Activated B cell treated with CpG ODN at 0.5 μM for 24 hours (primary cell): ENCODE measurements at regions not wholly inside any gene's neighbourhood (a gene's known extent, or its start where the extent isn't known, plus 50 kb on each side); places are given as distances from the start of the nearest gene placed in this dataset.

Experiments used
- ATAC-seq: fragments of 200-7000 bp; cut with Tn5 transposase; one replicate; pipeline ENCODE4 v1.10.0; 2021; ENCODE audit warnings: low read depth, mild to moderate bottlenecking, moderate library complexity
- CTCF ChIA-PET: fragments of 350-600 bp; sonication (Branson Sonifier 250); formaldehyde crosslinking; loops from one replicate; lab custom pipeline; 2021; ENCODE audit warnings: antibody characterized with exemption; lab: Charles Lee
- POLR2A ChIA-PET: fragments of 350-600 bp; sonication (Branson Sonifier 250); formaldehyde crosslinking; loops from one replicate; lab custom pipeline; 2021; ENCODE audit warnings: antibody characterized with exemption; lab: Charles Lee
- DNase-seq: peaks from one replicate; pipeline ENCODE4 v3.0.0; 2022
- H3K27ac Mint-ChIP-seq: one replicate; pipeline ENCODE4 v1.8.0; 2020; ENCODE audit warnings: mixed read lengths
- H3K27me3 Mint-ChIP-seq: one replicate; pipeline ENCODE4 v1.8.0; 2021; ENCODE audit warnings: mixed read lengths
- H3K36me3 Mint-ChIP-seq: one replicate; pipeline ENCODE4 v1.8.0; 2021; ENCODE audit warnings: low read depth, mixed read lengths
- H3K4me1 Mint-ChIP-seq: one replicate; pipeline ENCODE4 v1.8.0; 2021; ENCODE audit warnings: mixed read lengths
- H3K4me3 Mint-ChIP-seq: one replicate; pipeline ENCODE4 v1.8.0; 2020; ENCODE audit warnings: mild to moderate bottlenecking, mixed read lengths
- H3K9me3 Mint-ChIP-seq: one replicate; pipeline ENCODE4 v1.8.0; 2020; ENCODE audit warnings: mixed read lengths
- CTCF ChIP-seq: fragments of 200-600 bp; IDR thresholded peaks from one replicate; pipeline ENCODE4 v1.8.0; 2022; ENCODE audit warnings: antibody characterized with exemption, mild to moderate bottlenecking
- intact Hi-C: fragments of 100-400 bp; cut with micrococcal nuclease; formaldehyde crosslinking; loops from one replicate; pipeline ENCODE4 v1.15.1; 2024

GRCh38 chr16:66225696-66226095 lies 140.8 kb upstream of the CDH5 start:
- H3K9me3 Mint-ChIP-seq: no peaks in the 10 kb centered on the region
- no peak for TF ChIP-seq CTCF
- no peak overlapping the region for H3K27ac Mint-ChIP-seq
- no peaks in the 10 kb centered on the region for H3K4me1 Mint-ChIP-seq
- intact Hi-C loops: no loop called here
- POLR2A ChIA-PET: no interaction called here
- DNase-seq (no peak), ATAC-seq (no peak)
- H3K4me3 Mint-ChIP-seq: no peak overlapping the region
- peaks cover 8% of the 10 kb centered on the region for H3K27me3 Mint-ChIP-seq
- no peaks in the 10 kb centered on the region for H3K36me3 Mint-ChIP-seq
- CTCF ChIA-PET: no interaction called here

GRCh38 chr16:66224626-66225025 lies 141.9 kb upstream of the CDH5 start:
- no peaks in the 10 kb centered on the region for H3K4me1 Mint-ChIP-seq
- no peak overlapping the region for H3K4me3 Mint-ChIP-seq
- DNase-seq: no peak
- H3K27me3 Mint-ChIP-seq: peaks cover 11% of the 10 kb centered on the region
- no peaks in the 10 kb centered on the region for H3K9me3 Mint-ChIP-seq
- H3K27ac Mint-ChIP-seq: no peak overlapping the region
- POLR2A ChIA-PET: no interaction called here
- TF ChIP-seq CTCF: no peak
- no peaks in the 10 kb centered on the region for H3K36me3 Mint-ChIP-seq
- CTCF ChIA-PET: no interaction called here
- ATAC-seq: no peak
- intact Hi-C loops: no loop called here

GRCh38 chr16:66224186-66224585 lies 142.3 kb upstream of the CDH5 start:
- ChIA-PET CTCF (no interaction called here), POLR2A (no interaction called here)
- ATAC-seq (no peak), DNase-seq (no peak)
- H3K9me3 Mint-ChIP-seq: no peaks in the 10 kb centered on the region
- H3K4me1 Mint-ChIP-seq: no peaks in the 10 kb centered on the region
- H3K4me3 Mint-ChIP-seq: no peak overlapping the region
- TF ChIP-seq CTCF: no peak
- H3K36me3 Mint-ChIP-seq: no peaks in the 10 kb centered on the region
- intact Hi-C loops: no loop called here
- peaks cover 15% of the 10 kb centered on the region for H3K27me3 Mint-ChIP-seq
- H3K27ac Mint-ChIP-seq: no peak overlapping the region

GRCh38 chr16:66223176-66223780 lies 143.2 kb upstream of the CDH5 start:
- H3K36me3 Mint-ChIP-seq: no peaks in the 10 kb centered on the region
- peaks cover 13% of the 10 kb centered on the region for H3K27me3 Mint-ChIP-seq
- intact Hi-C loops: no loop called here
- ChIA-PET CTCF (no interaction called here), POLR2A (no interaction called here)
- ATAC-seq: no peak
- H3K4me3 Mint-ChIP-seq: no peak overlapping the region
- TF ChIP-seq CTCF: no peak
- H3K9me3 Mint-ChIP-seq: no peaks in the 10 kb centered on the region
- no peaks in the 10 kb centered on the region for H3K4me1 Mint-ChIP-seq
- H3K27ac Mint-ChIP-seq: no peak overlapping the region
- no peak for DNase-seq

GRCh38 chr16:66222756-66223155 lies 143.7 kb upstream of the CDH5 start:
- DNase-seq (no peak), ATAC-seq (no peak)
- POLR2A ChIA-PET: no interaction called here
- no peaks in the 10 kb centered on the region for H3K4me1 Mint-ChIP-seq
- no peak overlapping the region for H3K4me3 Mint-ChIP-seq
- CTCF ChIA-PET: no interaction called here
- no peak for TF ChIP-seq CTCF
- no peaks in the 10 kb centered on the region for H3K36me3 Mint-ChIP-seq
- intact Hi-C loops: no loop called here
- H3K27ac Mint-ChIP-seq: no peak overlapping the region
- peaks cover 12% of the 10 kb centered on the region for H3K27me3 Mint-ChIP-seq
- no peaks in the 10 kb centered on the region for H3K9me3 Mint-ChIP-seq
